ENCODE measurements at regions not wholly inside any gene's neighbourhood (a gene's known extent, or its start where the extent isn't known, plus 50 kb on each side); places are given as distances from the start of the nearest gene placed in this dataset.

GRCh38 chr1:208818770-208819445 is 574.7 kb upstream of the PLXNA2 start:
- TF ChIP-seq CTCF (IDR thresholded peaks at IDR 0.05; ENCODE audit: borderline replicate concordance, extremely low read depth, low read length, poor library complexity, severe bottlenecking) (no peak), EZH2 (IDR thresholded peaks at IDR 0.05; ENCODE audit: borderline replicate concordance, low read depth, low read length, severe bottlenecking) (no peak)

Measured in DND-41 (cell line).